ENCODE measurements at regions not wholly inside any gene's neighbourhood (a gene's known extent, or its start where the extent isn't known, plus 50 kb on each side); places are given as distances from the start of the nearest gene placed in this dataset.

DNA sequence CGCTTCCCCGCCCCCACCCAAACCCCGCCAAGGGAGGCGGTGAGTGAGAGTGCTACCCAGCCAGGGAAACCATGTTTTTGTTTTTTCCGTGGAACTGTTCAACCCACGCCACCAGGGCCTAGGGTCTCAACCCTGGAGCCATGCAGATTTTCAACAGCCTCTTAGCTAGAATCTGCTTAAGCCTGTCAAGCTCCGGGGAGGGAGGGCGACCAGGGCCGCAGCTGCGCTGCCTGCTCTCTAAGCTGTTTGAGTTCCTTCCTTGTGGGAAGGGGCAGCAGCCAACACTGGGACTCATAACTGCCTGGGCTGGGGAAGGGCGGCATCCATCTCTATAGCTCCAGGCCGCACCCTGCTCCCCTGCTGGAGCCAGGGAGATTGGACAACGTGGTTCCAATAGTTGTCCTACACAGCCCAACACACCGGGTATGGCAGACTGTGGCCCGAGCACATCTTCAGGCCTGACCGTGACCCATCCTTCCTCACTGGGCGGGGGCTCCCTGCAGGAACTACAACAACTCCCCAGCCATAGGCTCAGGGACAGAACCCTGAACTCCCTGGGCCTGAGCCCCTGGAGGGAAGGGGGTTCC, 1065.7 kb upstream of the MANEA start:
- H3K9me3 ChIP-seq: no peaks in the 10 kb centered on the region
- TF ChIP-seq POLR2A (IDR thresholded peaks at IDR 0.05): no peak
- TF ChIP-seq, protein P1, sequence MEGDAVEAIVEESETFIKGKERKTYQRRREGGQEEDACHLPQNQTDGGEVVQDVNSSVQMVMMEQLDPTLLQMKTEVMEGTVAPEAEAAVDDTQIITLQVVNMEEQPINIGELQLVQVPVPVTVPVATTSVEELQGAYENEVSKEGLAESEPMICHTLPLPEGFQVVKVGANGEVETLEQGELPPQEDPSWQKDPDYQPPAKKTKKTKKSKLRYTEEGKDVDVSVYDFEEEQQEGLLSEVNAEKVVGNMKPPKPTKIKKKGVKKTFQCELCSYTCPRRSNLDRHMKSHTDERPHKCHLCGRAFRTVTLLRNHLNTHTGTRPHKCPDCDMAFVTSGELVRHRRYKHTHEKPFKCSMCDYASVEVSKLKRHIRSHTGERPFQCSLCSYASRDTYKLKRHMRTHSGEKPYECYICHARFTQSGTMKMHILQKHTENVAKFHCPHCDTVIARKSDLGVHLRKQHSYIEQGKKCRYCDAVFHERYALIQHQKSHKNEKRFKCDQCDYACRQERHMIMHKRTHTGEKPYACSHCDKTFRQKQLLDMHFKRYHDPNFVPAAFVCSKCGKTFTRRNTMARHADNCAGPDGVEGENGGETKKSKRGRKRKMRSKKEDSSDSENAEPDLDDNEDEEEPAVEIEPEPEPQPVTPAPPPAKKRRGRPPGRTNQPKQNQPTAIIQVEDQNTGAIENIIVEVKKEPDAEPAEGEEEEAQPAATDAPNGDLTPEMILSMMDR (IDR thresholded peaks at IDR 0.05): no peak
- H3K4me3 ChIP-seq: no peak overlapping the region
- intact Hi-C loops (cut with DNase I; ENCODE audit: low total_unique reads): no loop called here
- no peak overlapping the region for H3K27ac ChIP-seq
- no peaks in the 10 kb centered on the region for H3K4me1 ChIP-seq
- DNase-seq: no peak
- H3K36me3 ChIP-seq: no peaks in the 10 kb centered on the region
- no peaks in the 10 kb centered on the region for H3K27me3 ChIP-seq

DNA sequence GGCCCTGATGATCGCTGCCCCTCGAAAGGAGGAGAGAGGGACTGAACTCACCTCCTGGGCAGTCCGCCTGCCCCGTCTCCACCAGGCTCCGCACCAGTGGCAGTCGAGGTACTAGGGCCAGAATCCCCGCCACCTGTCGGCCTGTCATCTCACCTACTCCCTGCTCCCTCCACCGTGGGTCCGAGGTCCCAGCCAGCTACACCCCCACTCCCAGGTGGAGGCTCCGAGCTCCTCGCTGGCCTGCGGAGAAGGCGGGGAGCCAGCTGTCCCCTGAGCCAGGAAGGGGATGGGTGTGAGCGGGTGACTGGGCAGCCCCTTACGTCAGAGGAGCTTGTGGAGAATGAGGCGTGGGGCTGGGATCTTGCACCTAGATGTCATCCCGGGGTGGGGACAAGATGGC, 1066.5 kb upstream of the MANEA start:
- H3K4me1 ChIP-seq: no peaks in the 10 kb centered on the region
- no peaks in the 10 kb centered on the region for H3K36me3 ChIP-seq
- DNase-seq: no peak
- no peaks in the 10 kb centered on the region for H3K27me3 ChIP-seq
- no peaks in the 10 kb centered on the region for H3K9me3 ChIP-seq
- H3K27ac ChIP-seq: no peak overlapping the region
- TF ChIP-seq, protein P1 (IDR thresholded peaks at IDR 0.05): no peak
- TF ChIP-seq POLR2A (IDR thresholded peaks at IDR 0.05): no peak
- intact Hi-C loops (cut with DNase I; ENCODE audit: low total_unique reads): no loop called here
- H3K4me3 ChIP-seq: no peak overlapping the region

DNA sequence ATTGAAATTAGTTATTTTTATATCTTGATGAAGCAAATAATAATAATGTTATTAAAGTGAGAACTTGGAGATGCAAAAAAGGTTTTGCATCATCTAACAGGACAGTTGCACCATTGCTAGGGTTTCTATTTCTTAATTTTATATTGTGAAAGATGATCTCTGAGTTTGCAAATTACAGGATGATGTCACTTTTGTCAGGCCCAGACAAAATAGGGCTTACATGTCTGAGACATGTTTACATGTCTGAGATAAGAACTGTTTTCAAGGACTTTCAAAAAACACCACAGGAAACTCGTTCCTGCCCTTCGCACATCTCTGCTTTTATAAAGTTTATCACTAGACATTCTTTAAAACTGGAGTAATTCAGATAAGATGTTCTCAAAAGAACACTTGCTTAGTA, 1075.8 kb upstream of the MANEA start:
- no peak for TF ChIP-seq POLR2A (IDR thresholded peaks at IDR 0.05)
- TF ChIP-seq, protein P1 (IDR thresholded peaks at IDR 0.05): no peak
- intact Hi-C loops (cut with DNase I; ENCODE audit: low total_unique reads): no loop called here
- no peak overlapping the region for H3K27ac ChIP-seq

DNA sequence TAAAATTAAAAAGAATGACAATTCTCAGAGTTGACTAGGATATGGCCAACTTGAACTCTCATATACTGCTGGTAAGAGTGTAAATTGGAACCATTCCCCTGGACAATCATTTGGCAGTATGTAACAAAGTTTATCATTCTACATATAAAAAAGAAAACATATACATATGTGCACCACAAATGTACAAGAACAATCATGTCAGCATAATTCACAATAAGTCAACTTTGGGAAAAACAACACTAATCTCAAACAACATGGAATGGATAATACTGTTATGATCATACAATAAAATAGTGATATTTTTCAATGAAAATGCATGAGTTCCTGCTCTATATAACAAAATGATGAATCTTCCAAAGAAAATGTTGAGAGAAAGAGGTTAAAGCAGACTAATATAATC, 1078.7 kb upstream of the EPHA7 start:
- DNase-seq: no peak
- Histone ChIP-seq H3K4me3 (no peak overlapping the region), H3K36me3 (no peaks in the 10 kb centered on the region), H3K27ac (no peak overlapping the region), H3K4me1 (no peaks in the 10 kb centered on the region), H3K27me3 (no peaks in the 10 kb centered on the region), H3K9me3 (no peaks in the 10 kb centered on the region)
- intact Hi-C loops (cut with DNase I; ENCODE audit: low total_unique reads): no loop called here
- TF ChIP-seq, protein P1 (IDR thresholded peaks at IDR 0.05): no peak
- no peak for TF ChIP-seq POLR2A (IDR thresholded peaks at IDR 0.05)

More for the DNA sequence above, 1075.8 kb upstream of the MANEA start:
- no peak for DNase-seq
- Histone ChIP-seq H3K27me3 (no peaks in the 10 kb centered on the region), H3K36me3 (no peaks in the 10 kb centered on the region), H3K4me3 (no peak overlapping the region), H3K4me1 (no peaks in the 10 kb centered on the region), H3K9me3 (no peaks in the 10 kb centered on the region)

DNA sequence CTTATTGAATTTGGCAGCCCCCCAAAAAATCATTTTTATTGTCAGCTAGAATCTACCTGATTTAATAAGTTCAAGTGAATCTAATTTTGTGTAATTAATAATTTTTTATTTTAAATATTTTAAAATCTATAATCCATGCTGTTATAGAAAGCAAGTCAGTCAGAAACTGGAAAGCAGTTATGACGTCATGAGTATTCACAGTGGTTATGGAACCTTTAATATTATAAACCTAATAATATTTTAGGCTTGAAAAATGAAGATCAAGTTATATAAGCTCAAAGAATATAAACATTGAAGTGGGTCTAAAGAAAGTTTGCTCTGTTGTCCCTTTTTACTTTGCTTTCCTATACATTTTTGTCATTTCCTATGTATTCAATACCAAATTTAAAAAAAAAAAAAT, 1075.1 kb upstream of the EPHA7 start:
- Histone ChIP-seq H3K27me3 (no peaks in the 10 kb centered on the region), H3K27ac (no peak overlapping the region), H3K4me3 (no peak overlapping the region), H3K4me1 (no peaks in the 10 kb centered on the region), H3K9me3 (no peaks in the 10 kb centered on the region), H3K36me3 (no peaks in the 10 kb centered on the region)
- no peak for DNase-seq
- no peak for TF ChIP-seq POLR2A (IDR thresholded peaks at IDR 0.05)
- TF ChIP-seq, protein P1 (IDR thresholded peaks at IDR 0.05): no peak
- intact Hi-C loops (cut with DNase I; ENCODE audit: low total_unique reads): no loop called here
